SK-N-SH treated with all-trans-retinoic acid at 6 μM for 48 hours (cell line): ENCODE measurements at regions not wholly inside any gene's neighbourhood (a gene's known extent, or its start where the extent isn't known, plus 50 kb on each side); places are given as distances from the start of the nearest gene placed in this dataset.

Experiments
- ARNTL ChIP-seq: fragments of 450-650 bp; formaldehyde crosslinking; IDR thresholded peaks from 2 replicates; pipeline ENCODE4 v1.5.0; 2020; ENCODE audit warnings: low read depth, mild to moderate bottlenecking, moderate library complexity, borderline replicate concordance
- CREB5 ChIP-seq: fragments of 250-450 bp; sonication (Bioruptor Pico); IDR thresholded peaks from 2 replicates; pipeline ENCODE4 v1.5.1; 2020; ENCODE audit warnings: low read depth, mild to moderate bottlenecking, moderate library complexity
- OSR1 ChIP-seq: fragments of 250-450 bp; sonication (Bioruptor Pico); IDR thresholded peaks from 2 replicates; pipeline ENCODE4 v1.8.0; 2022; ENCODE audit warnings: moderate library complexity, mild to moderate bottlenecking, inconsistent platforms
- PPARA ChIP-seq: fragments of 250-450 bp; sonication (Bioruptor Pico); IDR thresholded peaks from 2 replicates; pipeline ENCODE4 v1.5.0; 2020; ENCODE audit warnings: mild to moderate bottlenecking, borderline replicate concordance
- RARB ChIP-seq: fragments of 250-450 bp; sonication (Bioruptor Pico); IDR thresholded peaks from 2 replicates; pipeline ENCODE4 v1.8.0; 2021; ENCODE audit warnings: mild to moderate bottlenecking, moderate library complexity
- TSHZ2 ChIP-seq: fragments of 250-450 bp; sonication (Bioruptor Pico); IDR thresholded peaks from 2 replicates; pipeline ENCODE4 v1.5.0; 2020; ENCODE audit warnings: mild to moderate bottlenecking, moderate library complexity
- ZFP3 ChIP-seq: fragments of 250-450 bp; sonication (Bioruptor Pico); IDR thresholded peaks from 2 replicates; pipeline ENCODE4 v1.5.0; 2020; ENCODE audit warnings: mild to moderate bottlenecking, moderate library complexity
- ZNF70 ChIP-seq: fragments of 450-650 bp; formaldehyde crosslinking; IDR thresholded peaks from 2 replicates; pipeline ENCODE4 v1.5.0; 2020; ENCODE audit warnings: mild to moderate bottlenecking, moderate library complexity
- ZNF8 ChIP-seq: fragments of 450-650 bp; formaldehyde crosslinking; IDR thresholded peaks from 2 replicates; pipeline ENCODE4 v1.5.0; 2020; ENCODE audit warnings: mild to moderate bottlenecking, moderate library complexity

- no peak for TF ChIP-seq TSHZ2 (CRISPR knock-in tag)
- TF ChIP-seq PPARA (CRISPR knock-in tag) = no peak
- no peak for TF ChIP-seq ZNF8 (CRISPR knock-in tag)
- no peak for TF ChIP-seq ZNF70 (CRISPR knock-in tag)
- no peak for TF ChIP-seq CREB5 (CRISPR knock-in tag)
- no peak for TF ChIP-seq RARB
- no peak for TF ChIP-seq OSR1 (CRISPR knock-in tag)
- no peak for TF ChIP-seq ZFP3 (CRISPR knock-in tag)
- no peak for TF ChIP-seq ARNTL (CRISPR knock-in tag)
These were observed 166.2 kb downstream of the ACKR3 start for GRCh38 chr2:236735825-236736238.
